ENCODE measurements at regions not wholly inside any gene's neighbourhood (a gene's known extent, or its start where the extent isn't known, plus 50 kb on each side); places are given as distances from the start of the nearest gene placed in this dataset.

DNA sequence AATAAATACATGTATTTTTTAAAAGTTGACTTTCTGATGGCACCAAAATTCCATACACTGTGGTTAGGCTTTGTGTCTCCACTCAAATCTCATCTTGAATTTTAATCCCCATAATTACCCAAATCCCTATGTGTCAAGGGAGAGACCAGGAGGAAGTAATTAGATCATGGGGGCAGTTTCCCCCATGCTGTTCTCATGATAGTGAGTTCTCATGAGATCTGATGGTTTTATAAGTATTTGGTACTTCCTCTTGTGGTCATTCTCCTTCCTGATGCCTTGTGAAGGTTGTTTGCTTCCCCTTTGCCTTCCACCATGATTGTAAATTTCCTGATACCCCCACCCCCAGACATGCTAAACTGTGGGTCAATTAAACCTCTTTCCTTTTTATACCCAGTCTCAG, 1218.4 kb upstream of the PRMT6 start:
- H3K4me3 ChIP-seq (ENCODE audit: low read depth in 2 of 2, low read length in 2 of 2): no peak overlapping the region
- BruUV-seq (replicated peaks): no TSS peak
- no peak for ATAC-seq
- in situ Hi-C loops (cut with HindIII; ENCODE audit: low pct_unique_long_range_greater_than_20kb, low sequenced_read_pairs): no loop called here
- DNase-seq (ENCODE audit: low read depth, low spot score): no peak
- no peaks in the 10 kb centered on the region for H3K27me3 ChIP-seq (ENCODE audit: control insufficient read depth, insufficient read depth, low read length)
- no peak overlapping the region for H3K27ac ChIP-seq (ENCODE audit: low read length)
- ChIA-PET POLR2A (no interaction called here), CTCF (no interaction called here)
- no peaks in the 10 kb centered on the region for H3K4me1 ChIP-seq (ENCODE audit: control insufficient read depth, insufficient read depth, low read length)
- intact Hi-C loops (cut with micrococcal nuclease; ENCODE audit: unreplicated experiment): no loop called here
- no peaks in the 10 kb centered on the region for H3K36me3 ChIP-seq (ENCODE audit: control insufficient read depth, insufficient read depth, low read length)
- no peaks in the 10 kb centered on the region for H3K9me3 ChIP-seq (ENCODE audit: control insufficient read depth, insufficient read depth, low read depth, low read length)
- TF ChIP-seq TCF7L2 (IDR thresholded peaks at IDR 0.05; ENCODE audit: low read depth, low read length) (no peak), POLR2AphosphoS5 (IDR thresholded peaks at IDR 0.05; ENCODE audit: low read depth, low read length) (no peak)
- TF ChIP-seq, protein P1, sequence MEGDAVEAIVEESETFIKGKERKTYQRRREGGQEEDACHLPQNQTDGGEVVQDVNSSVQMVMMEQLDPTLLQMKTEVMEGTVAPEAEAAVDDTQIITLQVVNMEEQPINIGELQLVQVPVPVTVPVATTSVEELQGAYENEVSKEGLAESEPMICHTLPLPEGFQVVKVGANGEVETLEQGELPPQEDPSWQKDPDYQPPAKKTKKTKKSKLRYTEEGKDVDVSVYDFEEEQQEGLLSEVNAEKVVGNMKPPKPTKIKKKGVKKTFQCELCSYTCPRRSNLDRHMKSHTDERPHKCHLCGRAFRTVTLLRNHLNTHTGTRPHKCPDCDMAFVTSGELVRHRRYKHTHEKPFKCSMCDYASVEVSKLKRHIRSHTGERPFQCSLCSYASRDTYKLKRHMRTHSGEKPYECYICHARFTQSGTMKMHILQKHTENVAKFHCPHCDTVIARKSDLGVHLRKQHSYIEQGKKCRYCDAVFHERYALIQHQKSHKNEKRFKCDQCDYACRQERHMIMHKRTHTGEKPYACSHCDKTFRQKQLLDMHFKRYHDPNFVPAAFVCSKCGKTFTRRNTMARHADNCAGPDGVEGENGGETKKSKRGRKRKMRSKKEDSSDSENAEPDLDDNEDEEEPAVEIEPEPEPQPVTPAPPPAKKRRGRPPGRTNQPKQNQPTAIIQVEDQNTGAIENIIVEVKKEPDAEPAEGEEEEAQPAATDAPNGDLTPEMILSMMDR (IDR thresholded peaks at IDR 0.05): no peak
- TF ChIP-seq, protein P2, sequence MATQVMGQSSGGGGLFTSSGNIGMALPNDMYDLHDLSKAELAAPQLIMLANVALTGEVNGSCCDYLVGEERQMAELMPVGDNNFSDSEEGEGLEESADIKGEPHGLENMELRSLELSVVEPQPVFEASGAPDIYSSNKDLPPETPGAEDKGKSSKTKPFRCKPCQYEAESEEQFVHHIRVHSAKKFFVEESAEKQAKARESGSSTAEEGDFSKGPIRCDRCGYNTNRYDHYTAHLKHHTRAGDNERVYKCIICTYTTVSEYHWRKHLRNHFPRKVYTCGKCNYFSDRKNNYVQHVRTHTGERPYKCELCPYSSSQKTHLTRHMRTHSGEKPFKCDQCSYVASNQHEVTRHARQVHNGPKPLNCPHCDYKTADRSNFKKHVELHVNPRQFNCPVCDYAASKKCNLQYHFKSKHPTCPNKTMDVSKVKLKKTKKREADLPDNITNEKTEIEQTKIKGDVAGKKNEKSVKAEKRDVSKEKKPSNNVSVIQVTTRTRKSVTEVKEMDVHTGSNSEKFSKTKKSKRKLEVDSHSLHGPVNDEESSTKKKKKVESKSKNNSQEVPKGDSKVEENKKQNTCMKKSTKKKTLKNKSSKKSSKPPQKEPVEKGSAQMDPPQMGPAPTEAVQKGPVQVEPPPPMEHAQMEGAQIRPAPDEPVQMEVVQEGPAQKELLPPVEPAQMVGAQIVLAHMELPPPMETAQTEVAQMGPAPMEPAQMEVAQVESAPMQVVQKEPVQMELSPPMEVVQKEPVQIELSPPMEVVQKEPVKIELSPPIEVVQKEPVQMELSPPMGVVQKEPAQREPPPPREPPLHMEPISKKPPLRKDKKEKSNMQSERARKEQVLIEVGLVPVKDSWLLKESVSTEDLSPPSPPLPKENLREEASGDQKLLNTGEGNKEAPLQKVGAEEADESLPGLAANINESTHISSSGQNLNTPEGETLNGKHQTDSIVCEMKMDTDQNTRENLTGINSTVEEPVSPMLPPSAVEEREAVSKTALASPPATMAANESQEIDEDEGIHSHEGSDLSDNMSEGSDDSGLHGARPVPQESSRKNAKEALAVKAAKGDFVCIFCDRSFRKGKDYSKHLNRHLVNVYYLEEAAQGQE (IDR thresholded peaks at IDR 0.05; ENCODE audit: insufficient read depth in 1 of 2, low read depth in 2 of 2, low read length in 1 of 2): no peak

DNA sequence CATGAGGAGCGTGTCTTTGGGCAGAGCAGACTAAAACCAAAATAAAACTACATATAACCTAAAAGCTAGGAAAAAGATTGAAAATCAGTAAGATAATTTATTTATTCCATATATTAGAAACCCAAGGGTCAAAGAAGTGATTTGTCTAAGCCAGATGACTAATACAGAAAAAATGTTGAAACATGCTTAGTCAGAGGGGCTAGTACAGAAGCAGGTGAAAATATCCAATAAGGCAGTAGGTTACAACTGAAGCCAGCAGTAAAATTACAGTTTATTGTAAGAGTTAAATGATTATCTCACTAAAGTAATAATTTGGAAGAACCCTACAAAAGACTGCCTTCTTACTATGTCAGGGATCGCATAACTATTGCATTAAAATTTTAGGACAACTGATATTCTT, 1190.9 kb upstream of the PRMT6 start:
- ATAC-seq (no peak), DNase-seq (ENCODE audit: low read depth, low spot score) (no peak)

More for the DNA sequence above, 1190.9 kb upstream of the PRMT6 start:
- ChIA-PET POLR2A (no interaction called here), CTCF (no interaction called here)
- intact Hi-C loops (cut with micrococcal nuclease; ENCODE audit: unreplicated experiment): no loop called here
- BruUV-seq (replicated peaks): no TSS peak
- H3K4me3 ChIP-seq (ENCODE audit: low read depth in 2 of 2, low read length in 2 of 2): no peak overlapping the region
- no peaks in the 10 kb centered on the region for H3K36me3 ChIP-seq (ENCODE audit: control insufficient read depth, insufficient read depth, low read length)
- TF ChIP-seq, protein P2 (IDR thresholded peaks at IDR 0.05; ENCODE audit: insufficient read depth in 1 of 2, low read depth in 2 of 2, low read length in 1 of 2): no peak
- TF ChIP-seq SIN3A (IDR thresholded peaks at IDR 0.05; ENCODE audit: borderline replicate concordance, insufficient read depth, low read depth, low read length): no peak
- TF ChIP-seq POLR2AphosphoS5 (IDR thresholded peaks at IDR 0.05; ENCODE audit: low read depth, low read length): no peak
- TF ChIP-seq TCF7L2 (IDR thresholded peaks at IDR 0.05; ENCODE audit: low read depth, low read length): no peak
- TF ChIP-seq, protein P1 (IDR thresholded peaks at IDR 0.05): no peak
- H3K27ac ChIP-seq (ENCODE audit: low read length): no peak overlapping the region
- no peaks in the 10 kb centered on the region for H3K27me3 ChIP-seq (ENCODE audit: control insufficient read depth, insufficient read depth, low read length)
- H3K4me1 ChIP-seq (ENCODE audit: control insufficient read depth, insufficient read depth, low read length): no peaks in the 10 kb centered on the region
- H3K9me3 ChIP-seq (ENCODE audit: control insufficient read depth, insufficient read depth, low read depth, low read length): no peaks in the 10 kb centered on the region
- in situ Hi-C loops (cut with HindIII; ENCODE audit: low pct_unique_long_range_greater_than_20kb, low sequenced_read_pairs): no loop called here

Data from Panc1 (cell line).